ENCODE measurements at regions not wholly inside any gene's neighbourhood (a gene's known extent, or its start where the extent isn't known, plus 50 kb on each side); places are given as distances from the start of the nearest gene placed in this dataset.
A peak's percentile ranks its signal among the peaks of the same experiment; 100 is the strongest.

DNA sequence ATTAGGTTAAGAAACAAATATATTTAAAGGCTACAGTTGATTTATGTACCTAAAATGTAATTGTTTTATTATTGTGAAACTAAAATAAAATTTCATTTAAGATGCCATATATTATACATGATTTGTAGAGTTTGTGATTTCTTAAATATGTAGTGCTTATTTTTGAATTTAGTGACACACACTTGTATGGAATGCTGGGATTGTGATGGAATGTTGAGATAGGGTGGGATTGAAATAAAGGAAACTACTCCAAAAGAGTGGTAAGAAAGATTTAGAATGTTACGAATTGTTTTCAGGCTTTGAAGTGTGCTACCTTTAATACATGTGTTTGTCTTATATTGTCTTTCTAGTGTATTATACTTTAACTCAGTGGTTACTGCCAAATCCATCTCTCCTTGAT is 330.3 kb upstream of the PITX2 start:
- no peak for DNase-seq (ENCODE audit: low read depth in 2 of 3, low spot score in 2 of 3)

DNA sequence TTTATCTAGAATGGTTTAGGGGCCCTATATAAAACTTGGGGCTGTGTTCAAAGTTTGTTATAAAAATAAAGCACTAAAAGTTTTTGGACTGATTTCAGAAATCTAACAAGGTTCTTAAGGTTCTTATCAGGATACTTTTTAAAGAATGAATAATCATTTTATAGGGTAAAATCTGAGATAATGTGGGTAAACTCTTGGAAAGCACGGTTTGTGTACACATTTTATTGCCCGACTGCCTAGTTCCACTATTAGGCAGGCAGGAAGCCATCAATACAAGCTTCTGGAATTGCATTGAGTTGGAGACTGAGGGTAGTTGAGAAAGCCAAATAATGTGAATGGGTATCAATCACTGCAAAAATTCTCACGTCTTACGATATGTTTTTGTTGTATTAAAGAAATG is 331.0 kb upstream of the PITX2 start:
- no peak for DNase-seq (ENCODE audit: low read depth in 2 of 3, low spot score in 2 of 3)

DNA sequence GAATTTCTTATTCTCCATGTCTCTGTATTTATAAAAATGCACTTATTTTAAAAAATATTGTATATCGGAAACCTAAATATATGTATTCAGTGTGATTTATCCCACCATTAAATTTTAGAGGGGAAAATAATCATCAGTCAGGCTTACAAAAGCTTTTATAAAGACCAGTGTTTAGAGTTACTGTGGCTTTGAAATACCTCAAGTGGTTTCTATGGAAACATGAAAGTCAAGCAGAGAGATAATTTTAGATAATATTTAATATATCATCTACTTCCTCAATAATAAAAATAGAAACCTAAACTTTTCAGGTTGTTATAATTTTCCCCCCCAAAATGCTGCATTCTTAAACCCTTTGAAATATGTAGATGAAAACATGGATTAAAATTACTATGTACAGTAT is 332.9 kb upstream of the PITX2 start:
- no peak for DNase-seq (ENCODE audit: low read depth in 2 of 3, low spot score in 2 of 3)

DNA sequence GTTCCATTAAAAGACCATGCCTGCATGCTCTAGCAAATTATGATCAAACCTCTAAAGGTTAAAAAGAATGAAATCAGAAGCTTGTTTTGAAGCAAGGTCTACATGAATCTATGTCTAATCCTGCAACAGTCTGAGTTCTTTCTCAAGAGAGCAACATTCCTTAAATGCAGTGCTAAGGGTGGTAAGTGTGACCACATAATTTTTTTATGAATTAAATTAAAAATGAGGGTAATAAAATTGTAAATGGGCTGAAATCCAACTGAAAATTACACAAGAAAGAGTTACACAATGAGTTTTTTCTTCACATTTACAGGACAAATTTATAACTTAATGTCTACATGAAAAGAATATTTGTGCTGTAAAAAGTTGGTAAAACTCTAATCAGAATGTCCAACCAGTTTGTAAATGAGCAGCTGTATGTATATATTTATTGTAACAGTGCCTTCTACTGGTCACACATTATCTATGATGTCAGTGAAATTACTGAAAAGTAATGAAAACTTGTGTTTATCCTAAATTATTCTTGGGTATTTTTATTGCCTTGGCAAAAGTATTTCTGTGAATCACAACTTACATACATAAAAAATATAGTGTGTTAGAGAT is 336.3 kb upstream of the PITX2 start:
- peak in 1 of 3 donors; percentile 4 for DNase-seq (ENCODE audit: low read depth in 2 of 3, low spot score in 2 of 3)

DNA sequence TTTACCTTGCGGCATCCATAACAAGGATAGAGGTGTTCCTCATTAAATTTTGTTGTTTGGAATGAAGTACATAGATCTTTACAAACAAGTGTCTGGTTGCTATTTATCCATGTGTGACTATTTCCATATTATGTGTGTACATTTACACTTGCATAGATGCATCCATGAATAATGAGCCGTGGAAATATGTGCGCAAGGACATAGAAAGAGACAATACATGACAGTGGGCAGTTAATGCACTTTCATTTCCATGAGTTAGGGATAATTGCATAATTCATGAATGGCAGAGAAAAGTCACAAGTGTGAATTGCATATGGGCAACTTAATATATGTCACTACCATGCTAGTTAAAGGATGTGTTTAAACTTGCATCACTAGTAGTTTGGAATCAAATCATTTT is 338.2 kb upstream of the PITX2 start:
- no peak for DNase-seq (ENCODE audit: low read depth in 2 of 3, low spot score in 2 of 3)

DNA sequence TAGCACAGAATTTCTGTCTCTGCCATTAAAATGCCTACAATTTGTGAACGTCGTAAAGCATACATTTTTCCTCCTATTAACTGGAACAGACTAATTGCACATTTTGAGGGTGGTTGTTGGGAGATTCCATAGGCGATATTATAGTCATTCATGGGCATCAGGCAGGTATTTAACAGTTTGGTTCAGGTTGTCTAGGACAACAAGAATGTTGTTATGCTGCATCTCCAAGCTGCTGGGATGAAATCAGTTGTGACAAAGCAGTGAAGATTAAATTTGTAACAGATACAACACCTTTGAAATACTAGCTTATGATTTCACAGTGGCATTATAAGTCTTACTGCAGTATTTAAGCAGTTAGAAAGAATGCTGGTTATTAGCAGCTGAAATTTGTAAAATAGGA is 339.7 kb upstream of the PITX2 start:
- no peak for DNase-seq (ENCODE audit: low read depth in 2 of 3, low spot score in 2 of 3)

DNA sequence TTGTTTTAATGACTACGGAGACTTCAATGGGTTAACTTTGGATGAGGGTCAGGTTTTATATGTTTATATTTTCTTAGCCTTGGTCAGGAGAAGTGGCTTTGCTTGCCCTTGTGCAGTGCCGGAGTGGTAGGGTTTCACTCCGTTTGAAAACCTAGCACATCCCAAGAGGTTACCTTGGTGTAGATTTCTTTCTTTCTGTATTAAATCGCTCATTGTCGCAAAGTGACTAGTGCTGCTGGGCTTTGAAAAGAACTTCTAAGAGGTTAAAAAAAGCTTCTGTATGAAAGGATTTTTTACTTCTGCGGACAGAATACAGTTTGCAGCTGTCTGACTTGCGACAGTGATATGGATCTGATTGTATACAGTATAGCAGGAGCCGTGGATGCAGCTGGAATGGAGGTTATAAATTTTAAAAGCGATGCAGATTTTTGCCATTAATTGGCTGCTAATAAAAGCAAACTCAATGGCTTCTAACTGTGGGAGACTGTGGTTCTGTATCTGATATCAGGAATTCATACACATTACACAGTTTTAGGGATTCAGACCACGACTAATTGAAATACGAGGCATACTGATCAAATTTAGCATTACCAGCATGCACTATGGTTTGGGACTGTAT is 340.9 kb upstream of the PITX2 start:
- no peak for DNase-seq (ENCODE audit: low read depth in 2 of 3, low spot score in 2 of 3)

DNA sequence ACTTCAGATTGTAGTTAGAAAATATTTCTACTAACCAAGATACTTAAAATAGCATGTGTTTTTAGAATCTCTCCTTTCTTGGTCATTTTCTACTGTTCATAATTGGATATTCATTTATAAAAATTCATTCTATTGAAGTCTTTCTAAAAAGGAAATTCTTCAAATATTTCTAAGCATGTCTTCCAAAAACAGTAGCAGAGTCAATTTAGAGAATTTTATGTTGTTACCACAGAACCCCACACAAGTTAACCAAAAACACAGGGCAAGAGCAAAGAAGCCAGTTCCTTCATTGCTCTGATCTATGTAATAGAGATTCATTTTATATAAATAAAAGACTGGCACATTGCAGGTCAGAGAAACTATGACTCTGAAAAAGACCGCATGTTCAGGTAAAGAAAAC is 345.1 kb upstream of the PITX2 start:
- no peak for DNase-seq (ENCODE audit: low read depth in 2 of 3, low spot score in 2 of 3)

DNA sequence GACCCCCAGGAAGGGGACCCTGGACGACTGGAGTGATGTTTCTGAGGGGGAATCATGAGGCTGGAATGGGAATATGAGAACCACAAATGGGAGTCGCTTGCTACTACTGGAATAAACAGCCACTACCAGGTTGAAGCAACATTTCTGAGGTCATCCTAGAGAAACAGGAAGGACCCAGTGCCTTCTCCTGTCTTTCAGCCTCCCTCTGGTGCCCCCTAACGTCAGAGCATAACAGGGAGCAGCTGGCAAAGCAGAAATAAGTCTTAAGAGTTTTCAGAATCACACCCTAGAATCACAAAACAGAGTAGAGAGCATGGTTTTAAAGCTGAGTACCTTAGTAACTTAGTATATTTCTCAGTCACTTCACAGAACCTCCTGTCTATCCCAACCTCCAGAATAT is 347.8 kb upstream of the PITX2 start:
- peak in 2 of 3 donors; percentile 7 to 24 for DNase-seq (ENCODE audit: low read depth in 2 of 3, low spot score in 2 of 3)

DNA sequence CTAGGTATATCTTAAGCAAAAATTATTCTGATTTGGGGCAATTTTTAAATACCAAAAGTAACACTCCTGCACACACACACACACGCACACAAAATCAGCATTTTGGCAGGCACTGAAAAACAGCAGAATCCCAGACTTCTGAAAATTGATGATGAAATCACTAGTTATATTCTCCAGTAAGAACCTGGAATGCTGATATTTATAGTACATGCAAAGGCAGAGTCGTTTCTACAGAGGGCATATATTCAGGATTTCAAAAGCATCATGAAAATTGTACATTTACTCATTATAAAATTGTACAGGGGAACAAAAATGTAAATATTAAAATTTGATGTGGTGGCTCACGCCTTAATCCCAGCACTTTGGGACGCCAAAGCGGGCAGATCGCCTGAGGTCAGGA is 352.5 kb upstream of the PITX2 start:
- no peak for DNase-seq (ENCODE audit: low read depth in 2 of 3, low spot score in 2 of 3)

DNA sequence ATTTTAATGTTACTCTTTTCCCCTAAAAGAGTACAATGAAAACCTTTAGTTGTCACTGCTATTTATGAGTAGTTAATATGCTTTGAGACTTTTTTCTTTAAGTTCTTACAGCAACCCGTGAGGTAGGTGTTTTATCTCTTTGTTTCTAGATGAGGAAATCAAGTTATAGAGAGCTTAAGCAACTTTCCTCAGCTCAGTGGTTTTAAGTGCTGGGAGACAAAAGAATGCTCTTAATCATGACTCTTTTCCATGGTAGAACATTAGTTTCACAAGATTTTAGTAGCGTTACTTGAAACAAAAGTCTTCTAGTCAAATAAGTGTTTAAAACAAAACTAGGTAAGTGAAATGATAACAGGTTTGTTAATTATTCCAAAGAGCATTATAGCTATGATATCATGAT is 354.7 kb upstream of the PITX2 start:
- DNase-seq (ENCODE audit: low read depth in 2 of 3, low spot score in 2 of 3) = no peak

DNA sequence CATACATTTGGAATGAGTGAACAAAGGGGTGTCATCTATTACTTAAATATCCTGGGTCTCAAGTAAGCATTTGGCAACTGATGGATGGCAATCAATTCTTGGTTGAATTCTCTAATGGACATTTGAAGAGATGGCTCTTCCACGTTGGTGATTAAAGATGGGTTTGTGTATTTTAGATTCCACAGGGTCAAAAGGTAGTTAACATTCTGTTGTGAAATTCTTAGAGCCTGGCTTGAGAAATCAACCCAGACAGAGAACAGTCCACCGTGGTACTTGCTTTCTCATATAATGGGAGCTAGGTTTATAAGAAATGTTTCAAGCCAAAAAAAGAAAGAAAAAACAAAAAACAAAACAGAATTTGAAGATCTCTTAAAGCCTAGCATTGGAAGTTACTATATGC is 355.9 kb upstream of the PITX2 start:
- DNase-seq (ENCODE audit: low read depth in 2 of 3, low spot score in 2 of 3) = no peak

DNA sequence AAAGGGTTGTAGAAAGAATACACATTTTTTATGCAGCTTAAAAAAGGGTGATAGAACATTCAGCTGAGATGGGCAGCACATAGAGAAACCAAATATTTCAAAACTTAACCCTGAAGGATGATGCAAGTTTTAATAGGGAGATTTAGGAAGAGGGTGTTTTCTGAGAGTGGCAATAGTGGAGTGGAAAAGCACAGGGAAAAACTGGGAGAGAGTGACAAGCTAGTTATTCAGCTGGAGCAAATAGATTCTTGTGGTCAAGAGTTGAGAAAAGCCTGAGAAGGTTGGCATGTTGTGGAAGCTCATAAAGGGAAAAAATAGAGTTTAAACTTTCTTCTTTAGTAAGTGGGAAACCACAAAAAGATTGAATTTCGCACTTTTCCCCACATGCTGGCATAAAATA is 359.6 kb upstream of the PITX2 start:
- DNase-seq (ENCODE audit: low read depth in 2 of 3, low spot score in 2 of 3) = no peak

DNA sequence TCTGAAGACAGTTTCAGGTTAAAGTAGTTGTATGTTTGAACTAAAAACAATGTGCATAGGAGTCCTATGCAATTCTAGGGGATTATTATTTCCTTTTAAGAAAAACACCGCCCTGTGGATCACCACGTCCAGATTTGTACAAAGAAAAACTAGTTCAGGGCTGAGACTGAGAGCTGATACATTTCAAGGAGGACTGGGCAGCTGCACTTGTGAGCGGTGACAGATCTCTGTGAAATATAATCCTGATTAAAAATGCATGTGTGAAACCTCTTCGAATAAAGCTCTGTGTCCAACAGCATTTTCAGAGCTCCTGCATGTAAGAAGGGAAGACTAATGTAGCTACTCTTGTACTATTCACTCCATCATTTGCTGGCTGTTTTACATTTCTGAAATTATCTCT is 365.8 kb upstream of the PITX2 start:
- DNase-seq (ENCODE audit: low read depth in 2 of 3, low spot score in 2 of 3) = no peak

DNA sequence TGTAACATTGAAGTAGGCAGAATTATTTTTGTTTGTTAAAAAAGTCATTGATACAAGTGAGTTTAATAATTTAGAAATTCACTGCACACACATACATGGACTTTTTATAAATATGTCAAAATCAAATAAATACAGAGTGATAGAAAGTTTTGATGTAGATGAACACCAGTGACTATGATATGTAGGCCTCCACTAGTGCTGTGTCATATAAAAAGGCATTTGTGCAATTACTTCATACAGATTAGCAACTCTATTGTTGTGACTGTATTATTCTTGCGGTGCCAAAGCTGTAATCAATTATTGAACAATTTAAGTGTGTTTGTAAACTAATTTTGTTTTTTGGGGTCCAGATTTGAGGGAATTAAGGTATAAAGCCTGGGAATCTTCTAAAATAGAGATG is 366.2 kb upstream of the PITX2 start:
- DNase-seq (ENCODE audit: low read depth in 2 of 3, low spot score in 2 of 3) = no peak

DNA sequence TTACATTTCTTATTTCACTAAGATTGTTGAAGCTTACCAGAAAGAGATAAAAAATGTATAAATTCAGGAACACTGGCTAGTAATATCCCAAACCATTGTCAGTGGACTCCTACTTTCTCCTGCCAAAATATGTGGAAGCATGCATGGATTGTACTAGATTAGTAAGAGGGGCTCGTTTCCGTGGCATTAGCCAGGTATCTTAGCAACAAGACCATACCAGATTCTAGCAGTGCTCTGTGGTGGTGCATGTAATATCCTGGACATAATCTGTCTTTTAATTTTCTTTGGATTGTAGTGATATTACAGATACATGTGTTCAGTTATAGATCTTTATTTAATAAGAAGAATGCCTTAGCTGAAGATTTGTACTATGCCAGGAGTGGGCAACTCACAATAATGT is 371.9 kb upstream of the PITX2 start:
- DNase-seq (ENCODE audit: low read depth in 2 of 3, low spot score in 2 of 3) = no peak

DNA sequence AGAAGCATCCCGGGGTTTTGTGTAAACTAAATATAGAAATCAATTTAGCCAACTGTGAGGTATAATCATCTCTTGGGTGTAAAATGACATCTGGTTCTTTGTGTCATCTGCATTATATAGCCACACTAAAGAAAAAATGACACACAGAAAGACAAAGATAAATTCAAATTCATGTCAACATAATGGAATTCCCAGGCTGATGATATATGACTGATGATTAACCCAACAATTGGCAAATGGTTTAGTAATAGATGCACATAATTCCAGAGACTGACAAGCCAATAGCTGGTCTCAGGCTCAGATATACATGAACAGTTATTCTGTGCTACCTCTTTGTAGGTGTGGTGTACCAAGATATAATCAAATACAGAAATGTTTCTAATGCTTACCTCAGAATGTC is 375.4 kb upstream of the PITX2 start:
- no peak for DNase-seq (ENCODE audit: low read depth in 2 of 3, low spot score in 2 of 3)

DNA sequence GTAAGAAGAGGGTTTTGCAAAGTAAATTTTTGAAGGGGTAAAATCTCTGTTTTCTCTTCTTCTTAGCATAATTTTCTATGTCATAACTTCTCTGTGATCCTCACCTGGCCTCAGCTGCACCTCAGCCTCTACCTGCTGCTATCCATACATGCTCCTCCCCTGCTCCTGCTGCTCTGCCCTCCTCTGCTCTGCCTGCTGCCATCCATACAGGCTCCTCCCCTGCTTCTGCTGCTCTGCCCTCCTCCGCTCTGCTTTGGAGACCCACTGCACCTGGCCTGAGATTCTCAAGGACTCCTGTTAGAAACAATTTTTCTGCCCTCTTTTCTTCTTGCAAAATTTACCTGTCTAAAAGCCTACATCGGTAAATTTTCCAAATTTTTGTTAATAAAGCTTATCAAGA is 388.6 kb upstream of the PITX2 start:
- no peak for DNase-seq (ENCODE audit: low read depth in 2 of 3, low spot score in 2 of 3)

DNA sequence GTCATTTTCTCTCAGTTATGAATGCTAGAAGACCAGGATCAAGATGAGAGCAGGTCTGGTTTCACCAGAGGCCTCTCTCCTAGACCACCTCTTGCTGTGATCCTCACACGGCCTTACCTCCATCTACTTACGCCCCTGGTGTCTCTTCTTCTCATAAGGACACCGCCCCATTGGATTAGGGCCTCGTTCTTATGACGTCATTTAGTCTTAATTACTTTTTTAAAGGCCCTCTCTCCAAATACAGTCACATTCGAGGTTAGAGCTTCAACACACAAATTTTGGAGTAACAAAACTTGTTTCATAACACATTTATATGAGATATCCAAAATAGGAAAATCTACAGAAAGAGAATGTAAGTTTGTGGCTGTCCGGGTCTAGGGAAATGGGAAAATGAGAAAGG is 391.0 kb upstream of the PITX2 start:
- DNase-seq (ENCODE audit: low read depth in 2 of 3, low spot score in 2 of 3) = no peak

DNA sequence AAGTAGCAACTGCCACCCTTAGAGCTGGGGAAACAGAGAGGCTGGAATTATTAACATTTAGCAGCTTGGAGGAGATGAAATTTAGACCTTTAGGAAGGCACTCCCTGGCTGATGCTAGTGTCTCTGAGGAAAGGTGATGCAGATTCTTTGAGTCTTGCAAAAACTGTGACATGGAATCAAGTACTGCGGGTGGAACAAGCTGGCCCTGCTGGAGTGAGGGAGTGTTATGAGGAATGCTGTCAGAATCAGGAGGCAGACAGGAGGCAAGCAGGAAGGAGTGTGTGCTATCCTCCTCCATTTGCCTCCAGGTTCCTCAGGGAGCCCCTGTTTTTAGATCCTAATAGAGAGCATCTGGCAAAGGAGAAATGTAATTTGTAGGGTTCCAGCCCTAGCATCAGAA is 391.7 kb upstream of the PITX2 start:
- DNase-seq (ENCODE audit: low read depth in 2 of 3, low spot score in 2 of 3) = no peak

DNA sequence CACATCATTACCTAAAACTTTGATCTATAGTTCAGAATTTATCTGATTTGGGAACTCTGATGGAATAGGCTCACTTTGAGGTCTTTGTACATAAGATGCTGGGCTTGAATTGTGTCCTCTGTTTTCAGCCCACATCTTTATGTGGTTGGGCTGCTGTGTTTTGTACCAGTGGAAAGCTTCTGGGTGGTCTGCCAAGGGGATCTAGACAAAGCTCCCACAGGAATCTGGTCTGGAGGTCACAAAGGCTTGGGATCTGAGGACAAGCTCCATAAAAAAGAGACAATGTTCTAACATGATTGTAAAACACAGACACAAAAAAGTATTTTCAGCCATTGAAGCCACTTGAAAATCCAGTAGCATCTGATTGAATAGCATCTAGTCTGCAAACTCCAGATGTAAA is 393.5 kb upstream of the PITX2 start:
- no peak for DNase-seq (ENCODE audit: low read depth in 2 of 3, low spot score in 2 of 3)

DNA sequence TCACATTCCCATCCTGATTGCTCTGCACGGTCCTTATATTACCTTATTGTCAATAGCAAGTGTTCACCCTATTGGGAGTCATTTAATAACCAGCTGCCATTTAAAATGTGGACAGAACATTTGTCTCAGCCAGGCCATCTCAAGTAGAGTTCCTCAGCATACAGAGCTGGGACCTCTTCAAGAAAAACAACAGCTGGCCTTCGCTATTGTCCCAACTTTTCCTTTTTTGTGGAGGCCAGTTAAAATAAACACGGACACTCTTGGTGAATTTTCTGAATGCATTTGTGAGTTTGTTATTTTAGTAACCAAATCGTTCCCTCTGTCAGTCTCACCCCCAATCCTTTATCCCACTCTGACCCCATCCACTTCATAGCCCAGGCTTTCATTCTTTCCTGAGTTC is 395.3 kb upstream of the PITX2 start:
- DNase-seq (ENCODE audit: low read depth in 2 of 3, low spot score in 2 of 3) = no peak

DNA sequence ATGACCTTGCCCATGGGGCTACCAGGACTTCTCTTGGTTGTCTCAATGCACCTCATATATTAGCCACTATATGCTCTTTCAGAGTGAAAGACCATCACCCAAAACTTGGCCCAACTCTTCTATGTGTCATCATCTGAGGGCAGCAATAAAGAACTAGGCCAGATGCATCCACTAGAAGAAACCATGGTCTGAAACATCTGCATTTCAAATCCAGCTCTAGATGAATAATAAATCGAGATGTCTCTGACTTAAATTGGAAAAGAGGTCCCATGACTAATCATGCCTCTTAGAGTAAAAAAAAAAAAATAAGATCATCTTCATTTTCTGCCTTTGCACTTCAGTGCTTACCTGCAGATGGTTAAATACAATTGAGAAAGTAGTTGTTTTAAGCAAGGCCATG is 397.6 kb upstream of the PITX2 start:
- no peak for DNase-seq (ENCODE audit: low read depth in 2 of 3, low spot score in 2 of 3)

Data from hematopoietic multipotent progenitor cell (in vitro differentiated cells).